HG02852 (cell line): ENCODE measurements at regions not wholly inside any gene's neighbourhood (a gene's known extent, or its start where the extent isn't known, plus 50 kb on each side); places are given as distances from the start of the nearest gene placed in this dataset.
"Not testable (repeated sequence)": the region's sequence is repeated elsewhere in the genome, so short reads cannot be mapped to it uniquely, and the experiment has no call there.

ENCODE experiments used
- ATAC-seq: cut with Tn5 transposase; IDR thresholded peaks from one replicate; pipeline ENCODE4 v1.9.1; 2021; ENCODE audit warnings: mild to moderate bottlenecking, moderate library complexity; ENCODE audit not compliant: unreplicated experiment

GRCh38 chr6:27049863-27050781 lies 197.4 kb upstream of the PRSS16 start:
- no peak for ATAC-seq

DNA sequence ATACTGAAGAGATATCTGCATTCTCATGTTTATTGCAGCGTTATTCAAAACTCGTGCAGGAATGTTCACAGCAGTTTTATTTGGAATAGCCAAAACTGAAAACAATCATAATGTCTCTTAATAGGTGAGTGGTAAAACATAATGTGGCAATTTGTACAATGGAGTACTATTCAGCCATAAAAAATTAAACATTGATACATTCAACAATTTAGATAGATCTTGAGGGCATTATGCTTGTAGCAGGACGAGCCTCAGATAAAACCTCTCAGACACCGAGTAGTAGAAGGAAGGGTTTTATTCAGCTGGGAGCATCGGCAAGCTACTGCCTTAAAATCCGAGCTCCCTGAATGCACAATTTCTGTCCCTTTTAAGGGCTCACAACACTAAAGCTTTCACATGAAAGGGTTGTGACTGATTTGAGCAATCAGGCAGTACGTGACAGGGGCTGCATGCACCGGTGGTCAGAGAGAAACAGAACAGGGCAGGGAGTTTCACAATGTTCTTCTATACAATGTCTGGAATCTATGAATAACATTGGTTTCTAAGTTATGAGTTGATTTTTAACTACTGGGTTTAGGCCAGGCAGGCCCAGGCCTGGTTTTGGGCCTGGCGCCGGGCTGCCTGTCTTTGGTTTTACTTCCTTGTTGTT lies 195.3 kb upstream of the PRSS16 start:
- not testable (repeated sequence) for ATAC-seq

GRCh38 chr6:27052731-27053082 lies 194.8 kb upstream of the PRSS16 start:
- no peak for ATAC-seq

GRCh38 chr6:27053738-27054137 lies 193.8 kb upstream of the PRSS16 start:
- ATAC-seq = no peak

DNA sequence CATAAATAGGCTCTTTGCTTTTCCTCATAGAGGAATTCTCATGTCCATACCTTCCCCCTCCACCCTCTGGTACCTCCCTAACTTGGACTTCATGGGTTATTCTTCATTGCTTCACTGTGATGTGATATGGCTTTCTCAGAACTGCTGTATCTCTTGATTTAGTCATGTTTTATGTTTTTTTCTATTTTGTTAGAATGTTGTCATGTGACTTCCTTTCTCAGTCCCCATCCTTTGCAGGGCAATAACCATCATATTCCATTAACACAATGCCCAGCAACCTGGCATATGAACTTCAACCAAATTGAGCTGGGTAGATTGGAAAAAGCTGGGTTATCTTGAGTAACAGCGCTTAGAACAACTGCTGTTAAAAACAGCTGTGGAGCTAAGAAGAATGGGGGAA lies 190.9 kb upstream of the PRSS16 start:
- ATAC-seq = no peak

DNA sequence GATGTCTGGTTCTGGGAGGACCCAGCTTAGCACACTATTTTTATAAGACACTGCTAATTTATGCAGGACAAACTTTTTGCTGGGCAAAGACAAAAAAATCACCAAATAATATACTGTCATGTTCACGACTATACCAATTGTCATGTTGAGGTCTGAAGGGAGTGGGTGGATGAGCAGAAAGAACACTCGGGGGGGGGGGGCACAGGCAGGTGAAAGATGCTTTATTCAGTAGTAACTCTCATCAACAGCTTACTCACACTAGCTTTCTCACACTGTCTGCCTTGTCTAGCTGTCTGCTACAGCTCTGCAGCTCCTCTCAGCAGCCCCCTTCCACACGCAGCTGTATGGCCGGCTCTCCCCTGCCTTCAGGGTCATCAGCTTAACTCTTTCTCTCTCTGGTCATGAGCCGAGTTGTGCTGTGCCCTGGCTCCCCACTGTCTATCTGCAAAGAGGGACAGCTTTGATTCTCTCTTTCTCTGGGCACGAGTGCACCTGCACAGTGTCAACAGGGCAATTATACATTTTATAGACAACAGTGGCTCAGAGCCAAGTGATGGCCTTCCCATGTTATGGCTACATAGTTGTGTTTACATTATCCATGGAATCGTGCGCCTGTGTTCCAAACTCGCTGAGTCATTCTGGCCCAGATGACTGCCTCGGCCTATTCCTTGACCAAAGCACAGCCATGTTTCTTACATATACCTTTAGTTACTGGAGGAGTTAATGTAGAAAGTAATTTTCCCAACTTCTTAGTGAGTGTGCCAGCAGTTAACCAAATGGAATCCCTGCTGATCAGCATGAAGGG lies 187.7 kb upstream of the PRSS16 start:
- no peak for ATAC-seq

- no peak for ATAC-seq
Measured at GRCh38 chr6:27061235-27061993, 186.1 kb upstream of the PRSS16 start.

GRCh38 chr6:27062755-27063154 lies 184.7 kb upstream of the PRSS16 start:
- ATAC-seq = no peak

- no peak for ATAC-seq
Measured at GRCh38 chr6:27065183-27065582, 182.3 kb upstream of the PRSS16 start.

DNA sequence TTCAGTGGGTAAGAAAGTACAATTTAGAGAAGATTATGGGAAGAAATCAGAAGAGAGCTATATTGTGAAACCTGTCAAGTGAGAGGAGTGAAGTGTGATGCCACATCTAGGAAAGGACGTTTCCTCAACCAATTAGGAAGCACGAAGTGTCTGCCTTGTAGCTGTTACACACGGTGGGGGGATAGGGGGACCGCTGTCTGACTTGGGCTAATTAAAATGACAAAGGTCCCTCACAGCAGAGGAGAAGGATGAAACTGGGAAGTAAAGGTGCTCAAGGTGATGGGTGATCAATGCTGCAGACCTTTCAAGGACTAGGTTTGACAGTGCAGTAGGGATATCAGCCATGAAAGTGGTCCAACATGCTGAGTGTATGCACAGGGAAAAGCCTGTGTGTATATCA lies 181.1 kb upstream of the PRSS16 start:
- ATAC-seq = no peak

DNA sequence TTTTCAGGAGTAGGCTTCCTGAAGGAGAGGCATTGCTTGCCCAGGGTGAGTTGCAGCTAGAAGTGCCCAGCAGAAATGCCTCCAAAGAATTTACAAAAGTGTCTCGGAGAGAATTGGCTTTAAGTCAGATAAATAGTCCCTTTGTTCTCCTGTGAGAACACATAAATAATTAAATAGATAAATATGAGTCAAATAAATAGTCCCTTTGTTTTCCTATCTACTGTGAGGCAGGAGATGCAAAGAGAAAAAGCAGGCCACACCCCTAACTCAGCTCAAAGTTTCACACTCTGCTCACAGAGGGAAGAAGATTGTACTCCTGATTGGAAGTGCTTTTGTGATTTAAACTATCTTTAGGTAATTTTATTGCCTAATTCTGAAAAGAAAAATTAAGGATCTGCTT lies 180.7 kb upstream of the PRSS16 start:
- no peak for ATAC-seq

GRCh38 chr6:27073441-27073840 lies 174.1 kb upstream of the PRSS16 start:
- ATAC-seq = no peak

GRCh38 chr6:27076116-27076515 lies 171.4 kb upstream of the PRSS16 start:
- no peak for ATAC-seq

GRCh38 chr6:27078734-27079357 lies 168.7 kb upstream of the PRSS16 start:
- peak; percentile 78 for ATAC-seq

DNA sequence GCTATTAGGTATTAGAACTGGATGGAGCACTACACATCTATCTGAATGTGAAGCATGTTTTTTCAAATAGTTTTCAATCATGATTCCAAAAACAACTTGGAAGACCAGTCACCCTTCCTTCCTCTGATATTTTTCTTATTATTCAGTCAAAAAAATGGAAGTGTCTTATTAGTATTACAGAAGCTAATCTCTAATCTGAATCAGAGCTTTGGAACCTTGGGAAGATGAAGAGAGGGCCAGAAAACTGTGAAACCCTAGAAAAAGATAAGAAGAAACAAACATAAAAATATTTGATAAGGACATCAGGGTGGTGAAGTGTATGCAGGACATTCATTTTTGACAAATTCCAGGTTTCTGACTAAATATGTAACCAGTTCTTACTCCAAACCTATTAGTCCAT lies 166.3 kb upstream of the PRSS16 start:
- no peak for ATAC-seq

DNA sequence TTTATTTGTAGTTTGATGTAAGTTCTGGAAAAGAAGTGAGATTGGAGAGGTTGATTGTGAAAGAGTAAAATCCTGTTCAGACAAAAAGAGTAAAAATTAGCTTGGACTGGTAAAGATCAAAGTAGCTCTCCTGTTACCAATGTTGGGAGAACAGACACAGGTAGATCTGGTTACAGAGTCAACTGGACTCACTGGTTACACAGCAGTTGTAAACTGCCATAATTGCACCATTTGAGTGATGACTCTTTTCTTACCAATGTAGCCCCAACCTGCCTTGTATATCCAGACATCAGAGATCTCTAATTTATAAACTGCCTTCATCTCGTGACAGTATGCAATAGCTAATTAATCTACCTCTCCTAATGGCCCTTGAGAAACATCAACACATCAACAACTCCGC lies 165.6 kb upstream of the PRSS16 start:
- ATAC-seq = no peak

GRCh38 chr6:27088068-27088467 lies 159.4 kb upstream of the PRSS16 start:
- no peak for ATAC-seq

DNA sequence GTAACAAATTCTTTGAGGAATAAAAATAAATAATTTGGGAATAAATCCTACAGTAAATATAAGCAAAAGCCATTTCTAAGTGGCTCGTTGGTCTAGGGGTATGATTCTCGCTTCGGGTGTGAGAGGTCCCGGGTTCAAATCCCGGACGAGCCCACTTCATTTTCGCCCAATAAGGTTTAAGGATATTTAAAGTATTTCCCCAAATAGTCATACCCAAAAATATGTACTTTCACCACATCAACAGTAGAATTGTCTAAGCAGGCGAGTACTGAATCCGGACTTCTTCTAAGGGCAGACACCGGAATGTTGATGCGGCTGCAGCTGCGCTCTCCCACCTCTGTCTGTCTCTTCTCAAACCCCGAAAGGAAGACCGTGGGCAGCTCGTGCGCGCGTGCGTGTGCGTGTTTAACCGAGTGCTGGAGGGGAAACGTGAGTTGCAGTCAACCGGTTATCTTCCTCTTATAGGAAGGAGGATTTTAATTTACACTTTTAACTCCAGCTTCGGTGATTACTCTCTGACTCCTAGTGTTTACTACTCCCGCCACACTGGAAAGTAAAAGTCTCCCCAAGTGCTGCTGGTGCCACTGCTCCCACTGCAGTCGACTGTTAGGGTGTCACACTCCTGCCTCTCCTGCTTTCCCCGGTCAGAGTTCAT lies 155.7 kb upstream of the PRSS16 start:
- peak; percentile 65 for ATAC-seq

DNA sequence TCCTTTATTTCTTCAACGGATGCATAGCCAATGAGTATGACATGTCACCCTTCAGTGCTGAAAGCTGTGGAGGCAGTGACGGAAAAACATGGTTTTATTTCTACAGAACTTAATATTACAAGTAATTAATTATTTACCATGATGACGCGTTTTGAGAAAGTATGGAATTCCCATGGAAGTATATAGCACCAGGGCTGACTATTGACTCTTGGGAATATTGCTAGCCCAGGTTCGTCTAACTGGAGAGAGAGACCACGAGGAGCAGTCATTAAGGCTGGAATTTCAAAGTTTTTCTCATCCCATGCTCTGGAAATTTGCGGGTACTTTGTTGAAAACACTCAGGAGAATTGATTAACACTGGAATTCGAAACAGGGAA lies 155.2 kb upstream of the PRSS16 start:
- no peak for ATAC-seq

DNA sequence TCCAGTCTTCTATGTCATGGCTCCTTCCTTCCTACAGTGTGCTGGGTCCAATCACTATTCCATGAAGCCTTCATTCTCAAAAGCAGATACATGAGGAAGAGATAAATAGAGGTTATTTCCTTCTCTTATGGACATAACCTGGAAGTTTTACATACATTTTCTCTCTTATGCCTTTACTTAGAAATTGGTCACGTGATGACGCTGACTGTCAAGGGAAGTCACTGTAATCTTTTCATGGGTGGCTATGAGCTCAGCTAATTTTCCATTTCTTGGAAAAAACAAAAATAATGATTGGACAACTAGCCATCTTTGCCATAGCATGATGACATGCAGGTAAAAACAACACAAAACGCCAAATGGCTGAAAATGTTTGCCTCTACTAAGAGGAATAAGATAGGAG lies 151.6 kb upstream of the PRSS16 start:
- ATAC-seq = no peak
